ENCODE measurements at regions not wholly inside any gene's neighbourhood (a gene's known extent, or its start where the extent isn't known, plus 50 kb on each side); places are given as distances from the start of the nearest gene placed in this dataset.

DNA sequence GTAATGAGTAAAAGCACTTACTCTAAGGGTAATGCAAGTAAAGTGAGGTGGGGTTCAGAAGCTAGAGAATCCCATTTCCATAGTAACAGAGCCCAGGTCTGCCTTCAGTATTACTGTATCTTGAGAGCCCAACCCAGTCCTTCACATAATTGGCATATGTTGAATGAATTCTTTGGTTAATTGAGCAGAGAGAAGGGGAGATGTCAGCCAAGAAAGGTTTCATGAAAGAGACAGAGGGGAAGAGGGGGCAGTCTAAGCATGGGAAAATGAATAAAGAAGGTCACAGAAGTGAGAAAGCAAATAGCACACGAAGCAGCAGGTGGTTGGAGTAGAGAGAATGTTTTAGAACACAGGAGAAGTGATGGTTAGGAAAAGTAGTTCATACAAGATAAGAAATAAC is 371.1 kb downstream of the SEC23A start:
- Histone ChIP-seq H3K9me3 (ENCODE audit: insufficient read depth in 2 of 2, low read depth in 1 of 2, low read length in 1 of 2) (peaks cover 0 to 4% of the 10 kb centered on the region in 2 experiments; a peak in 2 of 4 replicates), H2BK120ac (replicated peaks; ENCODE audit: low read depth, low read length) (no peak overlapping the region), H4K20me1 (replicated peaks in 1 of 2; ENCODE audit: control insufficient read depth in 1 of 2, insufficient read depth in 2 of 2, low read length in 2 of 2) (no peaks in the 10 kb centered on the region), H3K23me2 (ENCODE audit: low read depth, low read length) (no peaks in the 10 kb centered on the region), H3K9ac (replicated peaks in 1 of 4; ENCODE audit: extremely low read depth in 1 of 4, low read depth in 3 of 4, low read length in 3 of 4) (no peak overlapping the region), H3K79me1 (ENCODE audit: low read depth, low read length) (no peaks in the 10 kb centered on the region), H4K91ac (replicated peaks; ENCODE audit: insufficient read length, low read length) (no peak overlapping the region), H3K14ac (ENCODE audit: insufficient read length) (no peak overlapping the region), H3K18ac (ENCODE audit: extremely low read depth, low read length) (no peak overlapping the region), H3K23ac (ENCODE audit: insufficient read length) (no peak overlapping the region), H4K5ac (ENCODE audit: insufficient read length, low read depth, low read length) (no peak overlapping the region), H3K79me2 (ENCODE audit: control insufficient read depth in 1 of 2, insufficient read depth in 2 of 2, low read length in 2 of 2) (no peaks in the 10 kb centered on the region), H2AFZ (ENCODE audit: low read length) (no peak overlapping the region), H4K8ac (ENCODE audit: extremely low read depth, insufficient read depth, low read length) (no peak overlapping the region), H2AK5ac (ENCODE audit: low read depth, low read length) (no peak overlapping the region), H3K27ac (ENCODE audit: low read depth, low read length) (no peak overlapping the region), H3K4me1 (replicated peaks in 1 of 4; ENCODE audit: control insufficient read depth in 3 of 4, insufficient read depth in 4 of 4, low read length in 3 of 4) (no peaks in the 10 kb centered on the region), H3K4me3 (ENCODE audit: extremely low read depth in 1 of 4, insufficient read depth in 2 of 4, low read depth in 3 of 4, low read length in 4 of 4) (no peak overlapping the region), H3K27me3 (replicated peaks in 1 of 4; ENCODE audit: control insufficient read depth in 3 of 4, extremely low read depth in 1 of 4, insufficient read depth in 3 of 4, low read length in 3 of 4) (no peaks in the 10 kb centered on the region), H3K56ac (replicated peaks; ENCODE audit: insufficient read length, low read depth, low read length) (no peak overlapping the region), H2BK20ac (ENCODE audit: low read length) (no peak overlapping the region), H3K36me3 (ENCODE audit: control insufficient read depth in 2 of 4, insufficient read depth in 4 of 4, low read length in 3 of 4) (no peaks in the 10 kb centered on the region), H2BK15ac (ENCODE audit: low read length) (no peak overlapping the region), H3K4me2 (ENCODE audit: insufficient read depth in 1 of 2, low read depth in 2 of 2, low read length in 2 of 2) (no peak overlapping the region), H2BK12ac (ENCODE audit: low read depth, low read length) (no peak overlapping the region), H3K4ac (replicated peaks; ENCODE audit: insufficient read length, low read depth, low read length) (no peak overlapping the region), H2BK5ac (ENCODE audit: low read depth, low read length) (no peak overlapping the region)
- DNase-seq (ENCODE audit: low read depth in 1 of 2, low spot score in 2 of 2) (no peak), FAIRE-seq (no peak)
- ChIA-PET CTCF (ENCODE audit: partially characterized antibody) (interaction anchor here (3.8 kb wide), 1 partner anchor 9 kb away, joined by 32 read pairs; no protein-coding TSS in a partner anchor), POLR2A (ENCODE audit: partially characterized antibody) (no interaction called here)
- 88% methylated on average over 1 of the region's 1 CpG; no CpG with 5 or more reads in 1 of the 2 experiments for WGBS, 2 experiments (ENCODE audit: extremely low coverage in 1 of 2, insufficient coverage in 1 of 2, insufficient read length in 1 of 2, insufficient replicate concordance in 2 of 2, low coverage in 1 of 2, low lambda C conversion rate in 2 of 2, missing lambda C conversion rate in 1 of 2)
- no peak for TF ChIP-seq CEBPB (IDR thresholded peaks at IDR 0.05; ENCODE audit: low read depth, low read length)
- TF ChIP-seq EP300 (IDR thresholded peaks at IDR 0.05; ENCODE audit: borderline replicate concordance in 1 of 2, low read depth in 2 of 2, low read length in 2 of 2), result no peak
- TF ChIP-seq RBBP5 (IDR thresholded peaks at IDR 0.05; ENCODE audit: borderline replicate concordance, low read depth, low read length), result no peak
- no peak for TF ChIP-seq KDM5A (IDR thresholded peaks at IDR 0.05; ENCODE audit: low read length)
- no peak for TF ChIP-seq KDM4A (IDR thresholded peaks at IDR 0.05; ENCODE audit: low read depth, low read length, severe bottlenecking)
- TF ChIP-seq TAF1 (IDR thresholded peaks at IDR 0.05; ENCODE audit: low read depth, low read length), result no peak

Data from H1 (cell line).